Mesendoderm (in vitro differentiated cells): ENCODE measurements at regions not wholly inside any gene's neighbourhood (a gene's known extent, or its start where the extent isn't known, plus 50 kb on each side); places are given as distances from the start of the nearest gene placed in this dataset.

Source experiments
- DNase-seq: peaks from one replicate; pipeline ENCODE4 v3.0.0; 2013
- H2AK5ac ChIP-seq: 2 replicates; pipeline ENCODE4 v1.6.1; 2013; ENCODE audit warnings: low read length, inconsistent platforms
- H2BK120ac ChIP-seq: 2 replicates; pipeline ENCODE4 v1.6.1; 2013; ENCODE audit warnings: low read depth, mild to moderate bottlenecking, low read length, moderate library complexity, mixed read lengths
- H2BK15ac ChIP-seq: replicated peaks from 2 replicates; pipeline ENCODE4 v1.6.1; 2013; ENCODE audit warnings: low read depth, mild to moderate bottlenecking, moderate library complexity
- H2BK5ac ChIP-seq: 2 replicates; pipeline ENCODE4 v1.6.1; 2013; ENCODE audit warnings: low read length, inconsistent platforms
- H3K18ac ChIP-seq: 2 replicates; pipeline ENCODE4 v1.6.1; 2013; ENCODE audit warnings: mild to moderate bottlenecking, low read length, mixed read lengths
- H3K23ac ChIP-seq: one replicate; pipeline ENCODE4 v1.6.1; 2013; ENCODE audit warnings: low read length
- H3K27ac ChIP-seq: 2 replicates; pipeline ENCODE4 v1.5.1; 2013; ENCODE audit warnings: low read depth, mild to moderate bottlenecking, inconsistent platforms, low read length, moderate library complexity
- H3K27me3 ChIP-seq: 2 replicates; pipeline ENCODE4 v1.6.1; 2013; ENCODE audit warnings: low read length, control low read depth, mild to moderate bottlenecking, inconsistent platforms; ENCODE audit not compliant: insufficient read depth, poor library complexity
- H3K36me3 ChIP-seq: 2 replicates; pipeline ENCODE4 v1.6.1; 2013; ENCODE audit warnings: low read length, inconsistent platforms; ENCODE audit not compliant: control insufficient read depth, insufficient read depth
- H3K4ac ChIP-seq: one replicate; pipeline ENCODE4 v1.6.1; 2013; ENCODE audit warnings: low read depth, mild to moderate bottlenecking, low read length, moderate library complexity
- H3K4me1 ChIP-seq: 2 replicates; pipeline ENCODE4 v1.6.1; 2013; ENCODE audit warnings: low read depth, low read length, inconsistent platforms; ENCODE audit not compliant: control insufficient read depth
- H3K4me2 ChIP-seq: 2 replicates; pipeline ENCODE4 v1.6.1; 2013; ENCODE audit warnings: low read length
- H3K4me3 ChIP-seq: 2 replicates; pipeline ENCODE4 v1.5.1; 2013; ENCODE audit warnings: mild to moderate bottlenecking, low read length
- H3K56ac ChIP-seq: one replicate; pipeline ENCODE4 v1.6.1; 2013; ENCODE audit warnings: low read length
- H3K79me1 ChIP-seq: 2 replicates; pipeline ENCODE4 v1.6.1; 2013; ENCODE audit warnings: low read length, inconsistent platforms
- H3K79me2 ChIP-seq: 2 replicates; pipeline ENCODE4 v1.6.1; 2013; ENCODE audit warnings: mild to moderate bottlenecking, low read length; ENCODE audit not compliant: control insufficient read depth, insufficient read depth
- H3K9ac ChIP-seq: 2 replicates; pipeline ENCODE4 v1.6.1; 2013; ENCODE audit warnings: low read length, inconsistent platforms
- H4K5ac ChIP-seq: one replicate; pipeline ENCODE4 v1.6.1; 2013; ENCODE audit warnings: low read length
- H4K8ac ChIP-seq: one replicate; pipeline ENCODE4 v1.6.1; 2013; ENCODE audit warnings: low read depth, mild to moderate bottlenecking, control low read depth, low read length, moderate library complexity
- WGBS: extraction: QIAGEN DNeasy Blood & Tissue Kit; methylation state at CpG from one replicate; pipeline ENCODE4 v1.1.7; 2013; ENCODE audit warnings: low lambda C conversion rate, missing lambda C conversion rate; ENCODE audit not compliant: insufficient coverage; ENCODE audit errors: extremely low coverage; 5-methylcytosine and 5-hydroxymethylcytosine counted together

GRCh38 chr12:58161773-58162172 lies 220.4 kb downstream of the ATP23 start:
- Histone ChIP-seq H3K4ac (no peak overlapping the region), H3K56ac (no peak overlapping the region), H3K4me2 (no peak overlapping the region), H3K9ac (no peak overlapping the region), H3K27me3 (no peaks in the 10 kb centered on the region), H2AK5ac (no peak overlapping the region), H4K8ac (no peak overlapping the region), H3K79me1 (no peaks in the 10 kb centered on the region), H3K79me2 (no peaks in the 10 kb centered on the region), H3K27ac (no peak overlapping the region), H3K23ac (no peak overlapping the region), H3K4me1 (no peaks in the 10 kb centered on the region), H2BK15ac (no peak overlapping the region), H3K18ac (no peak overlapping the region), H2BK120ac (no peak overlapping the region), H2BK5ac (no peak overlapping the region), H3K4me3 (no peak overlapping the region), H4K5ac (no peak overlapping the region), H3K36me3 (no peaks in the 10 kb centered on the region)
- no peak for DNase-seq
- WGBS = no CpG with 5 or more reads among the region's 2 CpGs

- H2BK120ac ChIP-seq = no peak overlapping the region
- H3K23ac ChIP-seq = no peak overlapping the region
Observed at GRCh38 chr12:58163021-58163420, 221.7 kb downstream of the ATP23 start.

DNA sequence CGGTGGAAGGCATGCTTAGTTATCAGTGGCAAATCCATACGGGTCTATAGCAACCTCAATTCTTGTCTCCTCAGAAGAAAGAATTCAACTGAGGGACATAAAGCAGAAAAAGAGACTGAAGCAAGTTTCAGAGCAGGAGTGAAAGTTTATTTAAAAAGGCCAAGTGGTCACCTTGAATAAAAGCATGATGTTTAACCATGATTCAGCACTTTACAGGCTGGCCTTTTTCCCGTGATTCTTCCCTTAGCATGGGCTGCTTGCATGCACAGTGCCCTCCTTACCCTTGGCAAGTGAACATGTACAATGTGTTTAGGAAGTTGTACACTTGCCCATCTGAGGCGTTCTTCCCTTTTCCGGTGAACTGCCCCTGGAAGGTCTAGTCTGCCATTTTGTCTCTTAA lies 225.3 kb downstream of the ATP23 start:
- no peak for DNase-seq
- WGBS = no CpG with 5 or more reads among the region's 5 CpGs
- no peak overlapping the region for H3K56ac ChIP-seq

More at GRCh38 chr12:58163021-58163420, 221.7 kb downstream of the ATP23 start:
- no peak overlapping the region for H4K5ac ChIP-seq
- no peaks in the 10 kb centered on the region for H3K27me3 ChIP-seq
- no peak overlapping the region for H3K9ac ChIP-seq
- no peak overlapping the region for H3K4me3 ChIP-seq
- H3K4ac ChIP-seq = no peak overlapping the region
- DNase-seq = no peak
- H3K4me1 ChIP-seq = no peaks in the 10 kb centered on the region
- no peak overlapping the region for H2BK15ac ChIP-seq
- no CpG with 5 or more reads among the region's 4 CpGs for WGBS
- no peak overlapping the region for H3K4me2 ChIP-seq
- no peak overlapping the region for H2AK5ac ChIP-seq
- no peaks in the 10 kb centered on the region for H3K79me1 ChIP-seq
- no peak overlapping the region for H3K27ac ChIP-seq
- H4K8ac ChIP-seq = no peak overlapping the region
- H3K79me2 ChIP-seq = no peaks in the 10 kb centered on the region
- H3K36me3 ChIP-seq = no peaks in the 10 kb centered on the region
- no peak overlapping the region for H3K18ac ChIP-seq
- H2BK5ac ChIP-seq = no peak overlapping the region
- no peak overlapping the region for H3K56ac ChIP-seq

GRCh38 chr12:58167622-58168021 lies 226.3 kb downstream of the ATP23 start:
- Histone ChIP-seq H3K4me3 (no peak overlapping the region), H4K8ac (no peak overlapping the region), H3K36me3 (no peaks in the 10 kb centered on the region), H2BK5ac (no peak overlapping the region), H3K79me2 (no peaks in the 10 kb centered on the region), H3K56ac (no peak overlapping the region), H3K4ac (no peak overlapping the region), H3K27ac (no peak overlapping the region), H3K9ac (no peak overlapping the region), H2BK120ac (no peak overlapping the region), H3K4me1 (no peaks in the 10 kb centered on the region), H4K5ac (no peak overlapping the region), H3K4me2 (no peak overlapping the region), H2BK15ac (no peak overlapping the region), H3K18ac (no peak overlapping the region), H3K79me1 (no peaks in the 10 kb centered on the region), H3K23ac (no peak overlapping the region), H3K27me3 (no peaks in the 10 kb centered on the region), H2AK5ac (no peak overlapping the region)
- WGBS = no CpG with 5 or more reads among the region's 1 CpG
- no peak for DNase-seq

More for the DNA sequence above, 225.3 kb downstream of the ATP23 start:
- Histone ChIP-seq H3K4me2 (no peak overlapping the region), H3K4me3 (no peak overlapping the region), H3K9ac (no peak overlapping the region), H3K36me3 (no peaks in the 10 kb centered on the region), H2AK5ac (no peak overlapping the region), H3K27ac (no peak overlapping the region), H2BK5ac (no peak overlapping the region), H3K4me1 (no peaks in the 10 kb centered on the region), H3K79me2 (no peaks in the 10 kb centered on the region), H4K8ac (no peak overlapping the region), H2BK15ac (no peak overlapping the region), H3K18ac (no peak overlapping the region), H2BK120ac (no peak overlapping the region), H3K23ac (no peak overlapping the region), H3K79me1 (no peaks in the 10 kb centered on the region), H4K5ac (no peak overlapping the region), H3K4ac (no peak overlapping the region), H3K27me3 (no peaks in the 10 kb centered on the region)

GRCh38 chr12:58169826-58170225 lies 228.5 kb downstream of the ATP23 start:
- no peak overlapping the region for H2BK5ac ChIP-seq
- no peaks in the 10 kb centered on the region for H3K4me1 ChIP-seq
- no peak overlapping the region for H2AK5ac ChIP-seq
- H3K36me3 ChIP-seq = no peaks in the 10 kb centered on the region
- no peak overlapping the region for H3K9ac ChIP-seq
- H4K8ac ChIP-seq = no peak overlapping the region
- H3K27me3 ChIP-seq = no peaks in the 10 kb centered on the region
- no peak overlapping the region for H3K4ac ChIP-seq
- H3K56ac ChIP-seq = no peak overlapping the region
- H4K5ac ChIP-seq = no peak overlapping the region
- no peak overlapping the region for H3K23ac ChIP-seq
- H3K18ac ChIP-seq = no peak overlapping the region
- H2BK15ac ChIP-seq = no peak overlapping the region
- no peak overlapping the region for H2BK120ac ChIP-seq
- no peaks in the 10 kb centered on the region for H3K79me2 ChIP-seq
- no peak overlapping the region for H3K27ac ChIP-seq
- no peak overlapping the region for H3K4me2 ChIP-seq
- H3K4me3 ChIP-seq = no peak overlapping the region
- DNase-seq = no peak
- H3K79me1 ChIP-seq = no peaks in the 10 kb centered on the region
- WGBS = no CpG with 5 or more reads among the region's 2 CpGs

DNA sequence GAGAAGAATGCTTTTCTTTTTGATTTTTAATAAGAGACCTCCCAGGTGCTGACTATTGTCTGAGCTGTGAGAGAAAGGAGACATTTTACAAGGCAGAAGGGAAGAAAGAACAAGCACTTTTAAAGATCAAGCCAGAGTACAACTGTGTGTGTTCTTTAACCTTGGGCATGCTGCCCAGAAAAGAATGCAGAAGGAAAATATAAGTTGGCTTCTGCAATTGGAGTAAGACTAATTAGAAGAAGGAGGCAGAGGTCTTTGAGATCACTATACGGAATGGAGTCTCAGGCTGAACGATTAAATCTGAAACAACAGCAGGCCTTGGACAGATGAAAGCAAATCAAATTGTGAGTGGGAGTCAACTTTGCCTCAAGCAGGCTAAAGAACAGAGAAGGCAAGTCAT lies 230.5 kb downstream of the ATP23 start:
- H3K23ac ChIP-seq = no peak overlapping the region
- H3K79me2 ChIP-seq = no peaks in the 10 kb centered on the region
- no peak for DNase-seq
- no peak overlapping the region for H2BK15ac ChIP-seq
- H3K27ac ChIP-seq = no peak overlapping the region
- H3K4me3 ChIP-seq = no peak overlapping the region
- H3K79me1 ChIP-seq = no peaks in the 10 kb centered on the region
- H3K4me2 ChIP-seq = no peak overlapping the region
- H3K4ac ChIP-seq = no peak overlapping the region
- H2BK5ac ChIP-seq = no peak overlapping the region
- no peak overlapping the region for H3K9ac ChIP-seq
- no peak overlapping the region for H4K8ac ChIP-seq
- no peaks in the 10 kb centered on the region for H3K36me3 ChIP-seq
- H3K18ac ChIP-seq = no peak overlapping the region
- H3K4me1 ChIP-seq = no peaks in the 10 kb centered on the region
- WGBS = no CpG with 5 or more reads among the region's 2 CpGs
- no peak overlapping the region for H3K56ac ChIP-seq
- no peaks in the 10 kb centered on the region for H3K27me3 ChIP-seq
- H2BK120ac ChIP-seq = no peak overlapping the region
- H4K5ac ChIP-seq = no peak overlapping the region
- no peak overlapping the region for H2AK5ac ChIP-seq
